D341Med (cell line): ENCODE measurements at regions not wholly inside any gene's neighbourhood (a gene's known extent, or its start where the extent isn't known, plus 50 kb on each side); places are given as distances from the start of the nearest gene placed in this dataset.
A peak's percentile ranks its signal among the peaks of the same experiment; 100 is the strongest.
"Not testable (repeated sequence)": the region's sequence is repeated elsewhere in the genome, so short reads cannot be mapped to it uniquely, and the experiment has no call there.

Experiments
- DNase-seq: peaks from one replicate; pipeline ENCODE4 v3.0.0; 2012; ENCODE audit warnings: low spot score

DNA sequence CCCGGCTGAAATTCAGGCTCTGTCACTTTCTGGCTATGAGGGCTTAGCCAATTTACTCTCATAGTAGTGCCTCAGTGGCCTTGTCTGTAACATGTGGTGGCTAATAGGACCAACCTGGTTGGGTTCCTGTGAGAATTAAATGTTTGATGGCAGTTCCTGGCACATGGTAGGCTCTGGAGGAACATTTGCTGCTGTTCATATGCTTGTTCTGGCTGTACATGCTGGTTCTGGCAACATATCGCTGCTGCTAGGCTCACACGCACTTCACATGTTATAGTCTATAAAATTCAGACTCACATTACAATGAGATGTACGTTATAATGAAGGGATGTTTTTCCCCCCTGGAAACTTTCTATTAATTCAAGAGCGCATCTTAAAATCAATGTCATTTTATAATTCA, 417.7 kb upstream of the GYPC start:
- no peak for DNase-seq

DNA sequence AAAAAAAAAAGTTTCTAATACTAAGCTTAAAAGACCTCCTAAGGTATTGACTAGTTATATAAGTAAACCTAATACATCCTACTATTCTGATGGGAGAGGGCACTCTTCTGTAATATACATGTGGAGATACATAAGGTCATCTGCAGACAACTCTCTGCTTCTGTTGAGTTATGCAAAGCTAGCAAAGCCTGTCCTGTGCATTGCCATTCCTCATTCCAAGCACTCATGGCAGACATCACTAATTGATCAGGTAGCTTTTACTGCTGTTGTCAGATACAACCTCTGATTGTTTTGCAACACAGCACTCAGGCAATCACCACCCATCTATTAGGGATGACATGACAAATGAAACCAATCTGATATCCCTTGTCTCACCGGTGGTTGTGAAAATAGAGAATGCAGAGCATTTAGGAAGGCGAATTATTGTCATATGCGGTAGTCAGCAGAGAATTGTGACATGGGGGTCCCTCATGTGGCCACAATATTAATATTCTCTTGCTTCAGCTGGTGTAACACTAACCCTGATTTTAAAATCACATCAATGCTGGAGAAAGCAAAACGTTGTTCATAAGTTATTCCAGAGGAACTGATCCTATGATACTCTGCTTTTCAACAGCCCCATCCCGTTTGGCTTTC, 416.5 kb upstream of the GYPC start:
- DNase-seq: no peak

DNA sequence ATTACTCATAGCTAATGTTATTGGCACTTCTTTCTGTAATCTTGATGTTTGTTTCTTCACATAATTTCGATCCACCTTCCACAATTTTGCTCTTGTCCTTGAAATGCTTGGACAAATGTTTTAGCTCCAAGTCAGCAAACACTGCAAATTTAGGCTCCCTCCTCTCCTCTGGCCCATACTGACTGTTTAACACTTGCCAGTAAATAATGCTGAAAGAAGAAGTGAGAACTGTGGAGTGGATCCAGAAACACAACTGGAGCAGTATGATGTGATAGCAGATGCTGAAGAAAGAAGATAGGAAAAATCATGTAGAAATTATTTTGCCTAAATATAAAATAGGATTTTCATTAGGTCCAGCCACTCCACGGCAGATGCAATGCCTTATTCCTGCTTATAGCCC, 415.0 kb upstream of the GYPC start:
- DNase-seq: no peak

DNA sequence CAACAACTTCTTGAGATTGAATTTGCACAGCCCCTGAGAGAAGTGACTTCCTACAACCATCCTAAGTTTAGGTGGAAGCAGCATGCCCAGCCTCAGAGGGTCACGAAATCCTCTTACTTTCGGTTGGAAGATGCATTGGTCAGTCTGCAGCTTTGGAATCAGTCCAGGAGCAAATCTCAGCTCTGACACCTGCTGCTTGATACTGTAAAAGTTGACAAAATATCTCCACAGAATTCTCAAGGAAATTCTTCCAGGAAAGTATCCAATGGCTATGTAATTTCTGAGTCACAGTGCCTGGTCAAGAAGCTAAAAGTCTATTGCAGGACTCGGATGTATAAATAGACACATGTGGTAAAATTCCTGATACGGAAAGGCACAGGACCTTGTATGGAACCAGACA, 414.5 kb upstream of the GYPC start:
- no peak for DNase-seq

DNA sequence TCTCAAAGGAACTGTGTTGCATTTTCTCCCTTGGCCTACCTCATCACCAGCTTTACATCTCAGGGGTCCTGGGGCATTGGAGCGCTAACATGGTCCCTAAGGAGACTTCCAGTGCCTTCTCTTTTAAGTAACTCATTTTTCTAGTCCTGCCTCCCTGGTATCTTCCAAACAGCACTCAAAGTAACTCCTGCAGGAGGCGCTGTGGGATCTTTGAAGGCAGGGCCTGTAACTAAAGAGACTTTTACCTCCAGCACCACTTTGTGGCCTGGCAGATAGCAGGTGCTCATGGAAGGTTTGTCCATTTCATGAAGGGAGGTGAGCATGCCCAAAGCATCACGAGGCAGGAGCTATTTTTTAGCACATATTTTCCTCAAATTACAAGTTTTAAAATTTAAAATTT, 411.0 kb upstream of the GYPC start:
- DNase-seq: peak; percentile 33

DNA sequence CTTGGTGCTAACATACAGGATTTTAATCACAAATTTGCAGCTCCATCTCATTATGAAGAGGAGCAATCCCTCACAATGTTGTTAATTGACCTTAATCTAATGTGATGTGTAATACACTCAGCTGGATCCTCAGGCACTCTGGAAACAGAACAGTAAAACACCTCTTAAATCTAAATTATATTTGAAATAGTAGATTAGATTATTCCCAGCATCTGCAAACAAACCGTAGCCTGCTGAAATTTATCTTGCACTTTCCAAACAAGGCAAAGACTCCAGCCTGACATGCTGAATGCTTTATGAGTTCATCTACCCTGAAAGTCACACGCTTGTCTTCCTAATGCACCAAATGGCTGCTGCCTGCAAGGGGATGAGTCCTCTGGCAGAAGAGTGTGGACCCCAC, 402.3 kb upstream of the GYPC start:
- DNase-seq: no peak

GRCh38 chr2:126264625-126265024, 391.3 kb upstream of the GYPC start:
- no peak for DNase-seq

DNA sequence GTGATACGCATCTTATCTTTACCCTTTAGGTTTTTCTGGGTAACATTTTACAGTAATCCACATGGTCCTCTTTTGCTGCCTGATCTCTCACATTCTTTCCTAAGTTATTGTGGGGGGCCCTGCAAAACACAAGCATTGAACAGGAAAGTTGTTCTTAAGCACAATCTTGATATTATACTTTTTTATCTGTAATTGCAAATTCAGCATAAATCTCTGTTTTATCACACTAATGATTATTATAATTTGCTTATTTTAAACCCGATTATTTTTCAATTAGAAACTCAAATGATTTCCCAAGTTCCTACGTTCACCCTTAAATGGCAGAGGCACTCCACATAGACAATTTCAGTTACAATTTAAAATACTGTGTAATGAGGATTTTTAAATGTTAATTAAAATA, 386.0 kb upstream of the GYPC start:
- DNase-seq: no peak

GRCh38 chr2:126270587-126270986, 385.4 kb upstream of the GYPC start:
- no peak for DNase-seq

GRCh38 chr2:126272401-126272800, 383.6 kb upstream of the GYPC start:
- DNase-seq: no peak

DNA sequence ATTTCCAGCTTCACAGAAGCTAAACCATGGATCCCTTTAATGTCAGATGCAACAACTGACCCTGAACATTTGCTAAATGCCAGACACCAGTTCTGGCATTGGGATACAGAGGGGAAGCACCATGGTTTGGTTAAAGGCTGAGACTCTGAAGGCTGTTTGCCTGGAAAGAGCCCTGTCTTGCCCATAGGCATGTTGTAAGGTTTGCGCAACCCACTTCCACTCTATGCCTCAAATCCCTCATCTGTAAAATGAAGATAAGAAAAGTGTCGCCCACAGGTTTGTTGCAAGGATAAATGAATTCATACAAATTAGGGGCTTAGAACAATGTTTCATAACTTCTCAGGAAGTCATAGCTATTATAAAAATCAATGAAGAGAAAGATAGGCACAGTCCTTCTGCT, 380.9 kb upstream of the GYPC start:
- DNase-seq: no peak

- DNase-seq: not testable (repeated sequence)
Observed at GRCh38 chr2:126276268-126276667, 379.7 kb upstream of the GYPC start.

DNA sequence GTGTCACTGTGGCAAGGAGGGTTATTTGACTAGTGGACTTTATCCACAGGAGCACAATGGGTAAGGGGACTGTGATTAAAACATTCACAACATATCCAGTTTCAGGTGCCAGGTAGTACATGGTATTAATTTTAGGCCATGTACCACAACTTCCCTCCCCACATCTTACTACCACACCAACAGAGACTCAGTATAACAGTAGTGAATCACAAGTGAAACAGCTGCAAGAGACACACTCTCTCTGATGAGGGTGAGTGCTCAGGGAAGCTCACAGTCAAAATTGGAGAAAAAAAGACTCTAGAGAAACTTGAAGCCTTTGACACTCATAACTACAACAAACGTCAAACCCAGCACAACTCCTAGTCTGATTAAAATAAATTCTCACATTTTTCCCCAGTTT, 367.6 kb upstream of the GYPC start:
- no peak for DNase-seq

GRCh38 chr2:126293962-126294361, 362.0 kb upstream of the GYPC start:
- DNase-seq: not testable (repeated sequence)

- no peak for DNase-seq
Observed at GRCh38 chr2:126299469-126299976, 356.4 kb upstream of the GYPC start.

DNA sequence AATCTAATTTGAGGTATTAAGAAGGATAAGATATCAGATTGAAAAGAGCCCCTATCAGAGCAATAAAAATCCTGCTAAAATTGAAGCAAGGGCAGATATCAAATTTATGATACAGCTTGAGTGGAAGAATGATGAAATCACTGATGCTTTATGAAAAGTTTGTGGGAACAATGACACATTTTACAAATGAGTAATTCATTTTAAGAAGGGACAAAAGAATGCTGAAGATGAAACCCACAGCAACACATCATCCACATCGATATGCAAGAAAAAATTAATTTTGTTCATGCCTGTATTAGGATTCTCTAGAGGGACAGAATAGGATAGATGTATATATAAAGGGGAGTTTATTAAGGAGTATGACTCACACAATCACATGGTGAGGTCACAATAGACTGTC, 355.6 kb upstream of the GYPC start:
- DNase-seq: no peak

- DNase-seq: no peak
Observed at GRCh38 chr2:126302043-126302442, 353.9 kb upstream of the GYPC start.

GRCh38 chr2:126303113-126303512, 352.8 kb upstream of the GYPC start:
- no peak for DNase-seq

DNA sequence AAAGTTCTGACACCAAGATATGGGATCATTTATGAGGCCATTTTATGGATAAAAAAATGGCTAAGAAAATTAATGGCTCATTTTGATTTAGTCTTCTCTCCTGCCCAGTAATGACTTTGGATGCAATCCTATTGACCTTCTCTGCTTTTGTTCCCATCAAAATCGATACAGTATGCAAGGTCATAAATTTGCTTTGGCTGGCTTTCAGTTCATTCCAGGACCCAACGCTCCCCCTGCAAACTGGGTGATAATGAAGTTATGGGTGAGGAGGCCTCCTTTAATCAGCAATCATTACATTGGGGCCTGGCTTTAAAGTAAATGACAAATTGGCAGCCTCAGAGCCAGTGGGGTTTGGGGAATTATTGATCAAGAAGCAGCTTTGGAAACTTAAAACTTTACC, 351.8 kb upstream of the GYPC start:
- DNase-seq: no peak

DNA sequence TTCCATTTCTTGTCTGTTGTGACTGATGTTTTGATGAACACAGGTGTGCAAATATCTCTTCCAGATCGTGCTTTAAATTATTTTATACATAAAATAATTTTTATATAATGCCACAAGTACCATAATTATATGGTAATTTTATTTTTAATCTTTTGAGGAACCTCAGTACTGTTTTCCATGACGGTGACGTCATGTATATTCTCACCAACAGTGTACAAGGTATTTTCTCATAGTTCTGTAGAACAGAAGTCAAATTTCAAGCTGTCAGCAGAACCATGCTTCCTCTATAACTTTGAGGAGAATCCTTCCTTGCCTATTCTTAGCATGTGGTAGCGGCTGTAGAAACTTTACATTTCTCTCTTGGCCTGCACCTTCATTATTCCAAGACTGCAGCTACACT, 349.4 kb upstream of the GYPC start:
- no peak for DNase-seq

- no peak for DNase-seq
Observed at GRCh38 chr2:126307740-126308139, 348.2 kb upstream of the GYPC start.

GRCh38 chr2:126309185-126309584, 346.8 kb upstream of the GYPC start:
- no peak for DNase-seq

GRCh38 chr2:126312579-126312978, 343.4 kb upstream of the GYPC start:
- DNase-seq: no peak

- DNase-seq: no peak
Observed at GRCh38 chr2:126315828-126316227, 340.1 kb upstream of the GYPC start.
